ENCODE measurements at regions not wholly inside any gene's neighbourhood (a gene's known extent, or its start where the extent isn't known, plus 50 kb on each side); places are given as distances from the start of the nearest gene placed in this dataset.

DNA sequence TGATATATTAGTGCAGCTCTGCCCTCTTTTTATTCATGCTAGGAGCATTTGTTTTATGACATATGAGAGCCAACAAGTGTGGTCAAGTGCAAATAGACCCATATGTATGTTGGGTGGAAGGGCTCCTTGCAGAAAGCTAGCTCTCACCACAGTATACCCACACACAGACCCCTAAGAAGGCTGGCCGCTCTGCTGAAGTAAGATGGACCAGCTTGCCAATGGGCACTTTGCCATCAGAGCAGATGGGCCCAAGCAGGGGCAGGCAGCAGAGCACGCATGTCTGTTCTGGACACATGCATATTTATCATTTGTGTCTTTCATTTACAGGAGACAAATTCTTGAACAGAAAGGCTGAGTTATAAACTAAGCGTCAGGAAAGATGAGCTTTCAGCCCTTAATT, 187.5 kb upstream of the DTNA start:
- H3K79me1 ChIP-seq (ENCODE audit: low read depth in 1 of 2, low read length in 2 of 2) = no peaks in the 10 kb centered on the region
- no peak overlapping the region for H3K9ac ChIP-seq (ENCODE audit: low read depth, low read length)
- no peak for TF ChIP-seq MAFK (IDR thresholded peaks at IDR 0.05; ENCODE audit: low read depth, low read length)
- no peak for TF ChIP-seq FOS (IDR thresholded peaks at IDR 0.05; ENCODE audit: low read depth, low read length)
- TF ChIP-seq CEBPB (IDR thresholded peaks at IDR 0.05; ENCODE audit: low read depth, low read length) = no peak
- TF ChIP-seq CHD1 (IDR thresholded peaks at IDR 0.05; ENCODE audit: low read depth, low read length) = no peak
- TF ChIP-seq, protein P1, sequence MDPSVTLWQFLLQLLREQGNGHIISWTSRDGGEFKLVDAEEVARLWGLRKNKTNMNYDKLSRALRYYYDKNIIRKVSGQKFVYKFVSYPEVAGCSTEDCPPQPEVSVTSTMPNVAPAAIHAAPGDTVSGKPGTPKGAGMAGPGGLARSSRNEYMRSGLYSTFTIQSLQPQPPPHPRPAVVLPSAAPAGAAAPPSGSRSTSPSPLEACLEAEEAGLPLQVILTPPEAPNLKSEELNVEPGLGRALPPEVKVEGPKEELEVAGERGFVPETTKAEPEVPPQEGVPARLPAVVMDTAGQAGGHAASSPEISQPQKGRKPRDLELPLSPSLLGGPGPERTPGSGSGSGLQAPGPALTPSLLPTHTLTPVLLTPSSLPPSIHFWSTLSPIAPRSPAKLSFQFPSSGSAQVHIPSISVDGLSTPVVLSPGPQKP (IDR thresholded peaks at IDR 0.05; ENCODE audit: borderline replicate concordance, low read depth, low read length) = no peak
- TF ChIP-seq, protein P2, sequence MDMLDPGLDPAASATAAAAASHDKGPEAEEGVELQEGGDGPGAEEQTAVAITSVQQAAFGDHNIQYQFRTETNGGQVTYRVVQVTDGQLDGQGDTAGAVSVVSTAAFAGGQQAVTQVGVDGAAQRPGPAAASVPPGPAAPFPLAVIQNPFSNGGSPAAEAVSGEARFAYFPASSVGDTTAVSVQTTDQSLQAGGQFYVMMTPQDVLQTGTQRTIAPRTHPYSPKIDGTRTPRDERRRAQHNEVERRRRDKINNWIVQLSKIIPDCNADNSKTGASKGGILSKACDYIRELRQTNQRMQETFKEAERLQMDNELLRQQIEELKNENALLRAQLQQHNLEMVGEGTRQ (IDR thresholded peaks at IDR 0.05; ENCODE audit: low read depth, low read length) = no peak
- no peak for TF ChIP-seq BHLHE40 (IDR thresholded peaks at IDR 0.05; ENCODE audit: low read depth, low read length)
- no peak for TF ChIP-seq POLR2A (IDR thresholded peaks at IDR 0.05; ENCODE audit: low read depth, low read length)
- TF ChIP-seq, protein P3, sequence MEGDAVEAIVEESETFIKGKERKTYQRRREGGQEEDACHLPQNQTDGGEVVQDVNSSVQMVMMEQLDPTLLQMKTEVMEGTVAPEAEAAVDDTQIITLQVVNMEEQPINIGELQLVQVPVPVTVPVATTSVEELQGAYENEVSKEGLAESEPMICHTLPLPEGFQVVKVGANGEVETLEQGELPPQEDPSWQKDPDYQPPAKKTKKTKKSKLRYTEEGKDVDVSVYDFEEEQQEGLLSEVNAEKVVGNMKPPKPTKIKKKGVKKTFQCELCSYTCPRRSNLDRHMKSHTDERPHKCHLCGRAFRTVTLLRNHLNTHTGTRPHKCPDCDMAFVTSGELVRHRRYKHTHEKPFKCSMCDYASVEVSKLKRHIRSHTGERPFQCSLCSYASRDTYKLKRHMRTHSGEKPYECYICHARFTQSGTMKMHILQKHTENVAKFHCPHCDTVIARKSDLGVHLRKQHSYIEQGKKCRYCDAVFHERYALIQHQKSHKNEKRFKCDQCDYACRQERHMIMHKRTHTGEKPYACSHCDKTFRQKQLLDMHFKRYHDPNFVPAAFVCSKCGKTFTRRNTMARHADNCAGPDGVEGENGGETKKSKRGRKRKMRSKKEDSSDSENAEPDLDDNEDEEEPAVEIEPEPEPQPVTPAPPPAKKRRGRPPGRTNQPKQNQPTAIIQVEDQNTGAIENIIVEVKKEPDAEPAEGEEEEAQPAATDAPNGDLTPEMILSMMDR (conservative IDR thresholded peaks at IDR 0.05; ENCODE audit: low read depth, low read length) = no peak
- no peak for TF ChIP-seq NFE2L2 (IDR thresholded peaks at IDR 0.05; ENCODE audit: low read depth, low read length)
- H3K4ac ChIP-seq (ENCODE audit: low read depth, low read length) = no peak overlapping the region
- in situ Hi-C loops (cut with MboI; ENCODE audit: low sequenced_read_pairs) = no loop called here
- H3K4me3 ChIP-seq (ENCODE audit: insufficient read depth, low read depth, low read length) = no peak overlapping the region
- H2BK20ac ChIP-seq (ENCODE audit: low read depth, low read length) = no peak overlapping the region
- H4K8ac ChIP-seq (ENCODE audit: low read depth in 2 of 2, low read length in 2 of 2) = no peak overlapping the region
- no peaks in the 10 kb centered on the region for H3K9me3 ChIP-seq (ENCODE audit: control insufficient read depth, insufficient read depth, low read length)
- no peak for DNase-seq
- dilution Hi-C loops (cut with HindIII; ENCODE audit: low sequenced_read_pairs, unreplicated experiment) = no loop called here
- H3K4me1 ChIP-seq (ENCODE audit: control insufficient read depth, insufficient read depth, low read length) = no peaks in the 10 kb centered on the region
- no peak overlapping the region for H2BK15ac ChIP-seq (ENCODE audit: low read depth, low read length)
- no peak overlapping the region for H2AK5ac ChIP-seq (ENCODE audit: low read depth, low read length)
- H3K56ac ChIP-seq (ENCODE audit: extremely low read depth, insufficient read depth, low read length) = no peak overlapping the region
- BruUV-seq (replicated peaks) = no TSS peak
- no peak overlapping the region for H3K27ac ChIP-seq (ENCODE audit: insufficient read depth, low read length)
- no peaks in the 10 kb centered on the region for H4K20me1 ChIP-seq (ENCODE audit: insufficient read depth, low read length)
- H3K14ac ChIP-seq (replicated peaks; ENCODE audit: low read depth, low read length) = no peak overlapping the region
- ATAC-seq (ENCODE audit: low read depth) = no peak
- no peaks in the 10 kb centered on the region for H3K9me1 ChIP-seq (ENCODE audit: insufficient read depth, low read length)
- ChIA-PET POLR2A (ENCODE audit: unreplicated experiment) (no interaction called here), CTCF (no interaction called here)
- H4K91ac ChIP-seq (ENCODE audit: insufficient read depth, low read depth, low read length) = no peak overlapping the region
- no peak overlapping the region for H2AK9ac ChIP-seq (replicated peaks; ENCODE audit: low read depth, low read length, poor library complexity)
- no peaks in the 10 kb centered on the region for H3K27me3 ChIP-seq (ENCODE audit: control insufficient read depth, insufficient read depth, low read length)
- H3K4me2 ChIP-seq (ENCODE audit: low read depth, low read length) = no peak overlapping the region
- no peak overlapping the region for H2BK120ac ChIP-seq (ENCODE audit: low read depth, low read length)
- no peak overlapping the region for H3K18ac ChIP-seq (ENCODE audit: low read depth, low read length)
- H2AFZ ChIP-seq (replicated peaks; ENCODE audit: low read length, poor library complexity) = no peak overlapping the region
- no peak overlapping the region for H2BK5ac ChIP-seq (ENCODE audit: low read depth, low read length, poor library complexity, severe bottlenecking)
- H4K5ac ChIP-seq (ENCODE audit: low read depth, low read length) = no peak overlapping the region
- WGBS, 2 experiments (ENCODE audit: extremely low coverage in 2 of 2, insufficient read length in 1 of 2) = 0% methylated on average over 1 of the region's 3 CpGs; no CpG with 5 or more reads in 1 of the 2 experiments
- H3K23ac ChIP-seq (ENCODE audit: low read depth, low read length) = no peak overlapping the region
- intact Hi-C loops (cut with micrococcal nuclease) = no loop called here
- no peaks in the 10 kb centered on the region for H3K36me3 ChIP-seq (ENCODE audit: control insufficient read depth, insufficient read depth, low read length)
